ENCODE measurements at regions not wholly inside any gene's neighbourhood (a gene's known extent, or its start where the extent isn't known, plus 50 kb on each side); places are given as distances from the start of the nearest gene placed in this dataset.

DNA sequence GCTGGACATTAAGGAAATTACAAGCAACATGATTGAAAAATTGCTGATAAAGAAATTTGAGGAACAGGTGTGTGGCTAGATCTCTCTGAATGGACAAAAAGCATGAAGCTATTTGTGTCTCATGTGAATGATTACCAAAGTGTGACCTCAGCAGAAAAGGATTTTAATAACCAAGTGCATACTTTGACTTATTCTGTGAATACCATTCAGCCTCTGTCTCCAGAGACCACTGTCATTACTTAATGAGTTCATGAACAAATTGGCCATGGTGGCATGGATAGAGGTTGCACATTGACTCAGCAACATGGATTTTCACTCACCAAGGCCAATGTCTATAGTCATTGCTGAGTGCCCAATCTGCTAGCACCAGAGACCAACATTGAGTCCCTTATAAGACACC lies 874.6 kb upstream of the POT1 start:
- Histone ChIP-seq H3K4me3 (no peak overlapping the region), H3K9me3 (peaks cover 0 to 16% of the 10 kb centered on the region in 2 donors), H3K27ac (no peak overlapping the region), H3K27me3 (no peaks in the 10 kb centered on the region), H3K4me1 (no peaks in the 10 kb centered on the region), H3K36me3 (no peaks in the 10 kb centered on the region)
- no peak for DNase-seq
- TF ChIP-seq CTCF (IDR thresholded peaks at IDR 0.05) = no peak
- intact Hi-C loops (cut with DNase I) = no loop called here
- no peak for ATAC-seq

DNA sequence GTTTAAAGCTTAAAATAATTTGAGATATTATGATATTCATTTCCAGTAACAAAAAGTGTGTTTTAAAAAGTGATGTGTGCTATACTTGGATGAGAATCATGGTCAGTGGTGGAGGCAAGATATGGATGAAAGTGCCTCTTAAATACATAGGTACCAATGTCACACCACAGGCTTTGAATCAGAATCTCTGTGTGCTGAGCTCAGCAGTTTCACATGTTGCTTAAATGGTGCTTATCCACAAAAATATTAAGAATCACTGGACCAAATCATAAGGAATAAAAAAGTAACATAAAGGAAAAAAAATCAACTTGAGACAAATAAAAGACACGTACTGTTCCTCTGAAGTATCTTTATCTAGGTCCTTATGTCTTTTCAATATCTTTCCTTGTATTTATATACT lies 850.5 kb upstream of the POT1 start:
- no peak for TF ChIP-seq CTCF (IDR thresholded peaks at IDR 0.05)
- H3K9me3 ChIP-seq = peaks cover 0 to 2% of the 10 kb centered on the region in 2 donors

GRCh38 chr7:125775317-125775716 lies 845.7 kb upstream of the POT1 start:
- DNase-seq = no peak

More for the DNA sequence above, 850.5 kb upstream of the POT1 start:
- Histone ChIP-seq H3K4me3 (no peak overlapping the region), H3K4me1 (no peaks in the 10 kb centered on the region), H3K27ac (no peak overlapping the region), H3K27me3 (no peaks in the 10 kb centered on the region), H3K36me3 (no peaks in the 10 kb centered on the region)
- intact Hi-C loops (cut with DNase I) = no loop called here
- ATAC-seq (no peak), DNase-seq (no peak)

DNA sequence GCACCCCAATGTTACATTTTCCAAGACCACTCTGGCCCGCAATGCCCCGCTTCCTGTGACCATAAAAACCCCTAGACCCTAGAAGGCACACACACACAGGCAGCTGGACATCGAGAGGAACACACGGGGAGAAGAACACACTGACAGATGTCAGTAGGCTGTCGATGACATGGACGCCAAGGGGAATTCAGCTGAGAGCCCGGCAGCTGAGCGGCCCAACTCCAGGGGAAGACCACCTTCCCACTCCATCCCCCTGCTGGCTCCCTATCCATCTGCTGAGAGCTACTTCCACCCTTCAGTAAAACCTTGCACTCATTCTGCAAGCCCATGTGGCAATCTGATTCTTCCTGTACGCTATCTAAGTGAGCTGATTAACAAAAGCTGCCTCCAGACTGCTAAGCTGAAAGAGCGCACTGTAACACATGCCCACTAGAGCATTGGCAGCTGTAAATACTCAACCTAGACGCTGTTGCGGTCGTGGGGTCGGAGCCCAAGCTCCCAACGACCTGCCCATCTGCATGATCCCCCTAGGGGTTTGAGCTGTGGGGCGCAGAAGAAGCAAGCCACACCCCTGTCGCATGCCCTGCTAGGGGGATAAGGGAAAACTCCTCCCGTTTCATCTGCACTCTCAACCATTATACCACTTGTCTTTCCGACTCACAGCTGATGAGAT lies 843.6 kb upstream of the POT1 start:
- DNase-seq = no peak
- Histone ChIP-seq H3K27ac (no peak overlapping the region), H3K9me3 (peaks cover 0 to 5% of the 10 kb centered on the region in 2 donors), H3K27me3 (no peaks in the 10 kb centered on the region), H3K4me1 (no peaks in the 10 kb centered on the region), H3K4me3 (no peak overlapping the region), H3K36me3 (no peaks in the 10 kb centered on the region)
- intact Hi-C loops (cut with DNase I) = no loop called here
- no peak for ATAC-seq
- no peak for TF ChIP-seq CTCF (IDR thresholded peaks at IDR 0.05)

More at GRCh38 chr7:125775317-125775716, 845.7 kb upstream of the POT1 start:
- TF ChIP-seq CTCF (IDR thresholded peaks at IDR 0.05) = no peak
- H3K4me3 ChIP-seq = no peak overlapping the region
- intact Hi-C loops (cut with DNase I) = no loop called here
- no peaks in the 10 kb centered on the region for H3K27me3 ChIP-seq
- no peak for ATAC-seq
- no peak overlapping the region for H3K27ac ChIP-seq
- no peaks in the 10 kb centered on the region for H3K36me3 ChIP-seq
- peaks cover 0 to 5% of the 10 kb centered on the region in 2 donors for H3K9me3 ChIP-seq
- H3K4me1 ChIP-seq = no peaks in the 10 kb centered on the region

- Histone ChIP-seq H3K27me3 (no peaks in the 10 kb centered on the region), H3K27ac (no peak overlapping the region), H3K4me1 (no peaks in the 10 kb centered on the region), H3K36me3 (no peaks in the 10 kb centered on the region), H3K9me3 (no peaks in the 10 kb centered on the region), H3K4me3 (no peak overlapping the region)
- DNase-seq (no peak), ATAC-seq (no peak)
- intact Hi-C loops (cut with DNase I) = no loop called here
- TF ChIP-seq CTCF (IDR thresholded peaks at IDR 0.05) = no peak
Observed at GRCh38 chr7:125747966-125748365, 818.3 kb upstream of the POT1 start.
